Neuronal stem cell (in vitro differentiated cells): ENCODE measurements at regions not wholly inside any gene's neighbourhood (a gene's known extent, or its start where the extent isn't known, plus 50 kb on each side); places are given as distances from the start of the nearest gene placed in this dataset.

ENCODE experiments used
- DNase-seq: peaks from one replicate; pipeline ENCODE4 v3.0.0-alpha.2; 2013; ENCODE audit warnings: low spot score
- H2AFZ ChIP-seq: one replicate; pipeline ENCODE4 v1.6.1; 2013; ENCODE audit warnings: mild to moderate bottlenecking, low read length, inconsistent platforms
- H2AK5ac ChIP-seq: 2 replicates; pipeline ENCODE4 v1.6.1; 2013; ENCODE audit warnings: low read depth, mild to moderate bottlenecking, inconsistent platforms, low read length, moderate library complexity, mixed read lengths
- H2BK120ac ChIP-seq: 2 replicates; pipeline ENCODE4 v1.6.1; 2013; ENCODE audit warnings: low read depth, mild to moderate bottlenecking, inconsistent platforms, low read length, moderate library complexity, mixed read lengths
- H2BK12ac ChIP-seq: one replicate; pipeline ENCODE4 v1.6.1; 2013; ENCODE audit warnings: low read length, inconsistent platforms
- H2BK15ac ChIP-seq: 2 replicates; pipeline ENCODE4 v1.6.1; 2013; ENCODE audit warnings: mild to moderate bottlenecking, low read length, inconsistent platforms, mixed read lengths
- H2BK5ac ChIP-seq: one replicate; pipeline ENCODE4 v1.6.1; 2013; ENCODE audit warnings: inconsistent platforms, mild to moderate bottlenecking, low read length, moderate library complexity
- H3K14ac ChIP-seq: one replicate; pipeline ENCODE4 v1.6.1; 2013; ENCODE audit warnings: low read length, inconsistent platforms
- H3K18ac ChIP-seq: 2 replicates; pipeline ENCODE4 v1.6.1; 2013; ENCODE audit warnings: low read length, inconsistent platforms
- H3K23ac ChIP-seq: 2 replicates; pipeline ENCODE4 v1.6.1; 2013; ENCODE audit warnings: low read depth, mild to moderate bottlenecking, mixed read lengths, low read length, inconsistent platforms; ENCODE audit not compliant: poor library complexity
- H3K27ac ChIP-seq: replicated peaks from 3 replicates; pipeline ENCODE4 v1.5.1; 2013; ENCODE audit warnings: low read length, inconsistent platforms
- H3K27me3 ChIP-seq, 3 experiments: 2 replicates each; pipeline ENCODE4 v1.6.1; 2013; ENCODE audit warnings: low read length in 3 of 3, mild to moderate bottlenecking in 2 of 3, inconsistent platforms in 1 of 3, low read depth in 1 of 3, mixed read lengths in 1 of 3, moderate library complexity in 1 of 3; ENCODE audit not compliant: control insufficient read depth in 3 of 3, insufficient read depth in 3 of 3
- H3K36me3 ChIP-seq, 2 donors: replicated peaks in 1 of 2; 2 replicates each; pipeline ENCODE4 v1.6.1; 2013; ENCODE audit warnings: low read length in 2 of 2; ENCODE audit not compliant: control insufficient read depth in 2 of 2, insufficient read depth in 2 of 2
- H3K4ac ChIP-seq: 2 replicates; pipeline ENCODE4 v1.6.1; 2013; ENCODE audit warnings: inconsistent platforms, mild to moderate bottlenecking, low read length, moderate library complexity
- H3K4me1 ChIP-seq, 2 donors: 1 replicate in 1 of 2; 2 replicates in 1 of 2; pipeline ENCODE4 v1.6.1; 2013; ENCODE audit warnings: low read length in 2 of 2, low read depth in 1 of 2; ENCODE audit not compliant: control insufficient read depth in 2 of 2, insufficient read depth in 1 of 2
- H3K4me2 ChIP-seq: one replicate; pipeline ENCODE4 v1.6.1; 2013; ENCODE audit warnings: mild to moderate bottlenecking, low read length, inconsistent platforms; ENCODE audit not compliant: insufficient read depth, poor library complexity, severe bottlenecking
- H3K4me3 ChIP-seq, 2 donors: 2 replicates each; pipeline ENCODE4 v1.5.1; 2013; ENCODE audit warnings: low read length in 2 of 2, mild to moderate bottlenecking in 2 of 2, inconsistent platforms in 1 of 2, moderate library complexity in 1 of 2
- H3K79me1 ChIP-seq: one replicate; pipeline ENCODE4 v1.6.1; 2013; ENCODE audit warnings: low read depth, mild to moderate bottlenecking, inconsistent platforms, low read length, moderate library complexity
- H3K9ac ChIP-seq: one replicate; pipeline ENCODE4 v1.6.1; 2013; ENCODE audit warnings: mild to moderate bottlenecking, low read depth, low read length, inconsistent platforms; ENCODE audit not compliant: poor library complexity
- H3K9me3 ChIP-seq, 2 donors: replicated peaks in 1 of 2; 2 replicates each; pipeline versions ENCODE3 to v1.6.1; 2013; ENCODE audit warnings: low read length in 2 of 2, mild to moderate bottlenecking in 2 of 2, inconsistent platforms in 1 of 2, low read depth in 1 of 2, mixed read lengths in 1 of 2, moderate library complexity in 1 of 2; ENCODE audit not compliant: control insufficient read depth in 2 of 2, insufficient read depth in 1 of 2
- H4K8ac ChIP-seq: one replicate; pipeline ENCODE4 v1.6.1; 2013; ENCODE audit warnings: low read depth, mild to moderate bottlenecking, inconsistent platforms, low read length, moderate library complexity
- H4K91ac ChIP-seq: one replicate; pipeline ENCODE4 v1.6.1; 2013; ENCODE audit warnings: low read length, low read depth, mild to moderate bottlenecking, inconsistent platforms; ENCODE audit not compliant: poor library complexity
- WGBS, 2 donors: extraction: QIAGEN DNeasy Blood & Tissue Kit; methylation state at CpG; one replicate each; pipeline ENCODE4 v1.1.7; 2013; ENCODE audit warnings: missing lambda C conversion rate in 2 of 2, mixed read lengths in 1 of 2; ENCODE audit not compliant: insufficient read length in 2 of 2, insufficient replicate concordance in 1 of 2; ENCODE audit errors: extremely low coverage in 2 of 2; 5-methylcytosine and 5-hydroxymethylcytosine counted together

GRCh38 chr17:22692806-22693171 is 1000.5 kb downstream of the KCNJ18 start:
- H3K9ac ChIP-seq, result no peak overlapping the region
- no CpG with 5 or more reads among the region's 11 CpGs for WGBS, 2 donors
- H2BK5ac ChIP-seq, result no peak overlapping the region

GRCh38 chr17:22694362-22695227 is 1002.3 kb downstream of the KCNJ18 start:
- Histone ChIP-seq H3K4me3 (peak overlapping the region in 1 of 2 donors; percentile 22), H2BK5ac (no peak overlapping the region), H2AK5ac (no peak overlapping the region), H3K36me3 (no peaks in the 10 kb centered on the region), H3K4ac (no peak overlapping the region), H3K79me1 (no peaks in the 10 kb centered on the region), H2BK12ac (no peak overlapping the region), H3K18ac (no peak overlapping the region), H3K14ac (no peak overlapping the region), H3K4me2 (no peak overlapping the region), H3K9me3 (peaks cover 0 to 33% of the 10 kb centered on the region in 2 donors), H3K9ac (no peak overlapping the region), H4K8ac (no peak overlapping the region), H3K27ac (no peak overlapping the region), H3K4me1 (no peaks in the 10 kb centered on the region), H3K27me3 (no peaks in the 10 kb centered on the region), H4K91ac (no peak overlapping the region), H2BK15ac (no peak overlapping the region), H3K23ac (peak overlapping the region; percentile 43), H2AFZ (no peak overlapping the region), H2BK120ac (no peak overlapping the region)
- no CpG with 5 or more reads among the region's 33 CpGs for WGBS, 2 donors
- DNase-seq, result no peak

More at GRCh38 chr17:22692806-22693171, 1000.5 kb downstream of the KCNJ18 start:
- no peak overlapping the region for H3K18ac ChIP-seq
- no peak overlapping the region for H3K23ac ChIP-seq
- no peaks in the 10 kb centered on the region for H3K27me3 ChIP-seq
- peaks cover 0 to 29% of the 10 kb centered on the region in 2 donors for H3K9me3 ChIP-seq
- no peak overlapping the region for H3K4me3 ChIP-seq
- no peaks in the 10 kb centered on the region for H3K79me1 ChIP-seq
- H2AFZ ChIP-seq, result no peak overlapping the region
- H3K27ac ChIP-seq, result no peak overlapping the region
- DNase-seq, result no peak
- no peaks in the 10 kb centered on the region for H3K4me1 ChIP-seq
- no peak overlapping the region for H2BK15ac ChIP-seq
- no peak overlapping the region for H2AK5ac ChIP-seq
- no peak overlapping the region for H4K91ac ChIP-seq
- H2BK120ac ChIP-seq, result no peak overlapping the region
- H3K4ac ChIP-seq, result no peak overlapping the region
- H3K14ac ChIP-seq, result no peak overlapping the region
- H3K36me3 ChIP-seq, result no peaks in the 10 kb centered on the region
- no peak overlapping the region for H4K8ac ChIP-seq
- no peak overlapping the region for H3K4me2 ChIP-seq
- no peak overlapping the region for H2BK12ac ChIP-seq

- Histone ChIP-seq H4K8ac (no peak overlapping the region), H3K23ac (no peak overlapping the region), H2BK5ac (no peak overlapping the region), H3K4me2 (no peak overlapping the region), H2AK5ac (no peak overlapping the region), H3K36me3 (no peaks in the 10 kb centered on the region), H3K79me1 (no peaks in the 10 kb centered on the region), H3K18ac (no peak overlapping the region), H2AFZ (no peak overlapping the region), H3K27ac (no peak overlapping the region), H2BK120ac (no peak overlapping the region), H3K4ac (no peak overlapping the region), H2BK12ac (no peak overlapping the region), H3K4me3 (no peak overlapping the region), H3K9ac (no peak overlapping the region), H3K14ac (no peak overlapping the region), H4K91ac (no peak overlapping the region), H2BK15ac (no peak overlapping the region), H3K4me1 (no peaks in the 10 kb centered on the region), H3K27me3 (no peaks in the 10 kb centered on the region), H3K9me3 (peaks cover 0 to 33% of the 10 kb centered on the region in 2 donors)
- no peak for DNase-seq
- WGBS, 2 donors, result no CpG with 5 or more reads among the region's 13 CpGs
These were observed 1002.9 kb downstream of the KCNJ18 start for GRCh38 chr17:22695228-22695619.

- H3K9me3 ChIP-seq, result peaks cover 0 to 40% of the 10 kb centered on the region in 2 donors
These were observed 1010.9 kb downstream of the KCNJ18 start for GRCh38 chr17:22703204-22703603.

More at GRCh38 chr17:22703204-22703603, 1010.9 kb downstream of the KCNJ18 start:
- Histone ChIP-seq H3K27ac (no peak overlapping the region), H3K27me3 (no peaks in the 10 kb centered on the region), H3K79me1 (no peaks in the 10 kb centered on the region), H4K8ac (no peak overlapping the region), H2BK120ac (no peak overlapping the region), H2BK15ac (no peak overlapping the region), H3K4me1 (no peaks in the 10 kb centered on the region), H3K36me3 (no peaks in the 10 kb centered on the region), H3K9ac (no peak overlapping the region), H3K14ac (no peak overlapping the region), H3K4me2 (no peak overlapping the region), H3K18ac (no peak overlapping the region), H2BK5ac (no peak overlapping the region), H2AFZ (no peak overlapping the region), H4K91ac (no peak overlapping the region), H2AK5ac (no peak overlapping the region), H3K23ac (no peak overlapping the region), H3K4me3 (no peak overlapping the region), H2BK12ac (no peak overlapping the region), H3K4ac (no peak overlapping the region)
- WGBS, 2 donors, result no CpG with 5 or more reads among the region's 14 CpGs
- no peak for DNase-seq
